GM20000 (cell line): ENCODE measurements at regions not wholly inside any gene's neighbourhood (a gene's known extent, or its start where the extent isn't known, plus 50 kb on each side); places are given as distances from the start of the nearest gene placed in this dataset.
"Not testable (repeated sequence)": the region's sequence is repeated elsewhere in the genome, so short reads cannot be mapped to it uniquely, and the experiment has no call there.

Source experiments
- DNase-seq: peaks from one replicate; pipeline ENCODE4 v3.0.0; 2012; ENCODE audit warnings: low spot score
- CTCF ChIP-seq: IDR thresholded peaks from 2 replicates; pipeline ENCODE4 v1.5.1; 2012; ENCODE audit warnings: mild to moderate bottlenecking, control low read depth; ENCODE audit errors: extremely low read depth, missing control alignments

- no peak for TF ChIP-seq CTCF
- DNase-seq: no peak
Measured at GRCh38 chr13:104936304-104936703, 1599.2 kb downstream of the EFNB2 start.

GRCh38 chr13:104920513-104920912, 1614.9 kb downstream of the EFNB2 start:
- not testable (repeated sequence) for DNase-seq

- TF ChIP-seq CTCF: no peak
- DNase-seq: no peak
Measured at GRCh38 chr13:104920091-104920490, 1615.4 kb downstream of the EFNB2 start.

- DNase-seq: no peak
- TF ChIP-seq CTCF: no peak
Measured at GRCh38 chr13:104900191-104900817, 1635.2 kb downstream of the EFNB2 start.

- TF ChIP-seq CTCF: no peak
- no peak for DNase-seq
Measured at GRCh38 chr13:104898484-104898883, 1637.0 kb downstream of the EFNB2 start.

GRCh38 chr13:104895521-104895920, 1639.9 kb downstream of the EFNB2 start:
- TF ChIP-seq CTCF: no peak
- DNase-seq: no peak

GRCh38 chr13:104875038-104875754, 1660.3 kb downstream of the EFNB2 start:
- TF ChIP-seq CTCF: no peak

GRCh38 chr13:104872153-104872552, 1663.3 kb downstream of the EFNB2 start:
- TF ChIP-seq CTCF: no peak
- DNase-seq: no peak

More at GRCh38 chr13:104875038-104875754, 1660.3 kb downstream of the EFNB2 start:
- no peak for DNase-seq
